HEK293 (cell line): ENCODE measurements at regions not wholly inside any gene's neighbourhood (a gene's known extent, or its start where the extent isn't known, plus 50 kb on each side); places are given as distances from the start of the nearest gene placed in this dataset.

Source experiments
- CTCF ChIA-PET: fragments of 350-600 bp; formaldehyde crosslinking; extraction: SDS; loops from one replicate; lab custom pipeline; 2021; ENCODE audit warnings: antibody characterized with exemption; lab: Yijun Ruan, JAX
- POLR2A ChIA-PET: fragments of 300-600 bp; formaldehyde crosslinking; extraction: SDS; loops from one replicate; lab custom pipeline; 2020; ENCODE audit warnings: antibody characterized with exemption, inconsistent platforms; lab: Yijun Ruan, JAX
- H3K27ac ChIP-seq: fragments of 200-500 bp; sonication (Bioruptor generic); 2 replicates; pipeline ENCODE4 v1.5.1; 2014; ENCODE audit warnings: low read depth, low read length, control low read depth, inconsistent platforms; ENCODE audit errors: extremely low read depth
- H3K36me3 ChIP-seq, 2 experiments: fragments of 200-500 bp in 1 of 2; sonication (Bioruptor generic) in 1 of 2; 1 replicate in 1 of 2; 2 replicates in 1 of 2; pipeline ENCODE4 v1.5.1; 2014 to 2017; ENCODE audit warnings: inconsistent platforms in 2 of 2, low read length in 2 of 2; ENCODE audit not compliant: control insufficient read depth in 2 of 2, insufficient read depth in 1 of 2
- H3K4me1 ChIP-seq: fragments of 200-500 bp; sonication (Bioruptor generic); 2 replicates; pipeline ENCODE4 v1.5.1; 2014; ENCODE audit warnings: mild to moderate bottlenecking, low read length, inconsistent platforms; ENCODE audit not compliant: control insufficient read depth, insufficient read depth
- H3K4me3 ChIP-seq: 2 replicates; pipeline ENCODE4 v1.5.1; 2011; ENCODE audit warnings: low read depth, mild to moderate bottlenecking, control low read depth, low read length, moderate library complexity
- H3K9me3 ChIP-seq: fragments of 200-500 bp; sonication (Bioruptor generic); 2 replicates; pipeline ENCODE4 v1.5.1; 2014; ENCODE audit warnings: low read depth, low read length, inconsistent platforms; ENCODE audit not compliant: control insufficient read depth, insufficient read depth
- ATF2 ChIP-seq: fragments of 450-650 bp; formaldehyde crosslinking; IDR thresholded peaks from 2 replicates; pipeline ENCODE4 v1.5.1; 2016; ENCODE audit warnings: missing biosample characterization, missing genetic modification characterization, low read depth
- CTCF ChIP-seq: fragments of 450-650 bp; formaldehyde crosslinking; IDR thresholded peaks from 2 replicates; pipeline ENCODE4 v1.5.1; 2016; ENCODE audit warnings: missing biosample characterization, missing genetic modification characterization
- HOXD13 ChIP-seq: sonication (generic); formaldehyde crosslinking; IDR thresholded peaks from 2 replicates; pipeline ENCODE4 v1.8.0; 2022; ENCODE audit warnings: missing genetic modification reagents, borderline replicate concordance
- KLF7 ChIP-seq: fragments of 450-650 bp; formaldehyde crosslinking; IDR thresholded peaks from 2 replicates; pipeline ENCODE4 v1.5.1; 2016; ENCODE audit warnings: missing biosample characterization, missing genetic modification characterization, borderline replicate concordance
- RBAK ChIP-seq: fragments of 450-650 bp; formaldehyde crosslinking; IDR thresholded peaks from 2 replicates; pipeline ENCODE4 v1.5.1; 2016; ENCODE audit warnings: missing biosample characterization, missing genetic modification characterization
- SP3 ChIP-seq: fragments of 450-650 bp; formaldehyde crosslinking; IDR thresholded peaks from 2 replicates; pipeline ENCODE4 v1.5.1; 2016; ENCODE audit warnings: missing biosample characterization, missing genetic modification characterization
- ZBTB17 ChIP-seq: fragments of 450-650 bp; formaldehyde crosslinking; IDR thresholded peaks from 2 replicates; pipeline ENCODE4 v1.5.1; 2016; ENCODE audit warnings: missing biosample characterization, missing genetic modification characterization
- ZBTB44 ChIP-seq: fragments of 450-650 bp; IDR thresholded peaks from 2 replicates; pipeline ENCODE4 v1.5.1; 2018; ENCODE audit warnings: missing biosample characterization, mild to moderate bottlenecking, missing genetic modification characterization
- ZBTB48 ChIP-seq: fragments of 450-650 bp; formaldehyde crosslinking; IDR thresholded peaks from 2 replicates; pipeline ENCODE4 v1.5.1; 2016; ENCODE audit warnings: missing biosample characterization, missing genetic modification characterization
- ZNF114 ChIP-seq: fragments of 450-650 bp; formaldehyde crosslinking; IDR thresholded peaks from 2 replicates; pipeline ENCODE4 v1.5.0; 2017; ENCODE audit warnings: missing biosample characterization, missing genetic modification characterization
- ZNF202 ChIP-seq: fragments of 450-650 bp; formaldehyde crosslinking; IDR thresholded peaks from 2 replicates; pipeline ENCODE4 v1.5.1; 2016; ENCODE audit warnings: missing biosample characterization, missing genetic modification characterization, borderline replicate concordance
- ZNF248 ChIP-seq: fragments of 450-650 bp; formaldehyde crosslinking; IDR thresholded peaks from 2 replicates; pipeline ENCODE4 v1.5.1; 2017; ENCODE audit warnings: missing biosample characterization, missing genetic modification characterization
- ZNF280D ChIP-seq: fragments of 450-650 bp; formaldehyde crosslinking; IDR thresholded peaks from 2 replicates; pipeline ENCODE4 v1.5.1; 2016; ENCODE audit warnings: missing biosample characterization, missing genetic modification characterization
- ZNF404 ChIP-seq: fragments of 450-650 bp; formaldehyde crosslinking; IDR thresholded peaks from 2 replicates; pipeline ENCODE4 v1.5.1; 2017; ENCODE audit warnings: missing biosample characterization, missing genetic modification characterization
- ZNF473 ChIP-seq: fragments of 450-650 bp; formaldehyde crosslinking; IDR thresholded peaks from 2 replicates; pipeline ENCODE4 v1.5.1; 2017; ENCODE audit warnings: missing biosample characterization, missing genetic modification characterization
- ZNF513 ChIP-seq: fragments of 450-650 bp; IDR thresholded peaks from 2 replicates; pipeline ENCODE4 v1.5.1; 2018; ENCODE audit warnings: missing biosample characterization, missing genetic modification characterization
- ZNF548 ChIP-seq: fragments of 450-650 bp; formaldehyde crosslinking; IDR thresholded peaks from 2 replicates; pipeline ENCODE4 v1.5.1; 2016; ENCODE audit warnings: missing biosample characterization, missing genetic modification characterization
- ZNF549 ChIP-seq: fragments of 450-650 bp; IDR thresholded peaks from 2 replicates; pipeline ENCODE4 v1.5.1; 2018; ENCODE audit warnings: missing biosample characterization, missing genetic modification characterization, mild to moderate bottlenecking, inconsistent platforms, moderate library complexity
- ZNF837 ChIP-seq: fragments of 450-650 bp; formaldehyde crosslinking; IDR thresholded peaks from 2 replicates; pipeline ENCODE4 v1.5.1; 2016; ENCODE audit warnings: missing biosample characterization, missing genetic modification characterization

GRCh38 chr5:32498484-32498883 lies 53.9 kb upstream of the ZFR start:
- no peaks in the 10 kb centered on the region for H3K36me3 ChIP-seq
- POLR2A ChIA-PET, result no interaction called here
- H3K4me1 ChIP-seq, result no peaks in the 10 kb centered on the region; the same call in 1 of the 2 replicates
- H3K9me3 ChIP-seq, result no peaks in the 10 kb centered on the region
- no peak overlapping the region for H3K27ac ChIP-seq
- no peak for TF ChIP-seq ZNF549 (tag by site-specific recombination)
- TF ChIP-seq ZBTB44, result no peak
- TF ChIP-seq ZNF202 (tag by site-specific recombination), result no peak
- TF ChIP-seq ZNF280D (tag by site-specific recombination), result no peak
- TF ChIP-seq KLF7, result no peak
- no peak for TF ChIP-seq ZBTB17 (tag by site-specific recombination)
- no peak for TF ChIP-seq ZNF404 (tag by site-specific recombination)
- no peak for TF ChIP-seq ZBTB48
- no peak for TF ChIP-seq HOXD13
- TF ChIP-seq ZNF513 (tag by site-specific recombination), result no peak
- no peak for TF ChIP-seq ZNF114 (tag by site-specific recombination)
- no peak for TF ChIP-seq ZNF473 (tag by site-specific recombination)
- no peak for TF ChIP-seq ZNF837 (tag by site-specific recombination)
- no peak for TF ChIP-seq ATF2 (tag by site-specific recombination)
- no peak for TF ChIP-seq ZNF548
- no peak for TF ChIP-seq CTCF
- TF ChIP-seq ZNF248, result no peak
- TF ChIP-seq SP3, result no peak
- TF ChIP-seq RBAK, result no peak
- CTCF ChIA-PET, result interaction anchor here (0.6 to 2.6 kb wide), 4 partner anchors 44 to 768 kb away, joined by 3 to 16 read pairs (median 4); no protein-coding TSS in a partner anchor
- no peak overlapping the region for H3K4me3 ChIP-seq
